NCI-H1092 treated with DMSO at 0.1 percent for 48 hours (cell line): ENCODE measurements at regions not wholly inside any gene's neighbourhood (a gene's known extent, or its start where the extent isn't known, plus 50 kb on each side); places are given as distances from the start of the nearest gene placed in this dataset.
A peak's percentile ranks its signal among the peaks of the same experiment; 100 is the strongest.

ENCODE experiments used
- DNase-seq: peaks from one replicate; lab custom pipeline; 2025; lab: John Stamatoyannopoulos, UW

- no peak for DNase-seq
Measured at GRCh38 chr4:124219389-124219788, 493.1 kb downstream of the ANKRD50 start.

GRCh38 chr4:124224256-124224655, 488.3 kb downstream of the ANKRD50 start:
- DNase-seq = no peak

- no peak for DNase-seq
Measured at GRCh38 chr4:124227981-124228380, 484.6 kb downstream of the ANKRD50 start.

- no peak for DNase-seq
Measured at GRCh38 chr4:124230268-124230667, 482.3 kb downstream of the ANKRD50 start.

- DNase-seq = no peak
Measured at GRCh38 chr4:124234771-124235170, 477.8 kb downstream of the ANKRD50 start.

- no peak for DNase-seq
Measured at GRCh38 chr4:124243671-124244366, 468.7 kb downstream of the ANKRD50 start.

GRCh38 chr4:124253080-124253479, 459.5 kb downstream of the ANKRD50 start:
- DNase-seq = peak; percentile 74

- DNase-seq = peak; percentile 74
Measured at GRCh38 chr4:124262211-124263179, 450.0 kb downstream of the ANKRD50 start.

GRCh38 chr4:124265701-124266100, 446.8 kb downstream of the ANKRD50 start:
- no peak for DNase-seq

GRCh38 chr4:124266721-124267120, 445.8 kb downstream of the ANKRD50 start:
- DNase-seq = no peak

- DNase-seq = no peak
Measured at GRCh38 chr4:124276461-124276860, 436.1 kb downstream of the ANKRD50 start.

- no peak for DNase-seq
Measured at GRCh38 chr4:124277691-124278090, 434.8 kb downstream of the ANKRD50 start.

GRCh38 chr4:124278477-124278876, 434.1 kb downstream of the ANKRD50 start:
- no peak for DNase-seq

- peak; percentile 81 for DNase-seq
Measured at GRCh38 chr4:124279741-124280140, 432.8 kb downstream of the ANKRD50 start.

- no peak for DNase-seq
Measured at GRCh38 chr4:124282301-124282898, 430.1 kb downstream of the ANKRD50 start.

GRCh38 chr4:124288706-124289486, 423.6 kb downstream of the ANKRD50 start:
- no peak for DNase-seq

- no peak for DNase-seq
Measured at GRCh38 chr4:124290678-124291077, 421.9 kb downstream of the ANKRD50 start.

GRCh38 chr4:124295413-124295812, 417.1 kb downstream of the ANKRD50 start:
- no peak for DNase-seq

- no peak for DNase-seq
Measured at GRCh38 chr4:124304941-124305340, 407.6 kb downstream of the ANKRD50 start.

GRCh38 chr4:124306352-124306751, 406.2 kb downstream of the ANKRD50 start:
- no peak for DNase-seq

GRCh38 chr4:124307143-124307542, 405.4 kb downstream of the ANKRD50 start:
- no peak for DNase-seq

- DNase-seq = peak; percentile 61
Measured at GRCh38 chr4:124318292-124318691, 394.2 kb downstream of the ANKRD50 start.
